ENCODE measurements at regions not wholly inside any gene's neighbourhood (a gene's known extent, or its start where the extent isn't known, plus 50 kb on each side); places are given as distances from the start of the nearest gene placed in this dataset.

DNA sequence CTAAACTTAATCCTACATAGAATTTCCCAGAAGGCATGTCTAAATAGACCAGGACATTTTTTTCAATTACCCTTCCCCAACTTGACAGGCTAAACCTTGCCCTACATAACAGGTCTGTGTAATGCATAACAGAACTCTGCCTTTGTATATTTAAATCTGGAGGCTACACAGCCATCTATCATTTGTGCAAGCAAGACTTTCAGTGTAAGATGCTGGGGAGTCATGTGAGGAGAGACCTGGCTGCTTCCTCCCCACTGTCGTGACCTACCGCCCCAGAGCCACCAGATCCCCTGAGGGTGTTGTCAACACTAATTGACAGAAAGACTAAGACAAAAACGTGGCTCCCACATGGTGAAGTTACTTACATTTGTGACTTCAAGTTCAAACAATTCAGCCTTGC is 342.2 kb downstream of the PPARGC1A start:
- in situ Hi-C loops (cut with MboI; ENCODE audit: low sequenced_read_pairs), result no loop called here
- no peaks in the 10 kb centered on the region for H3K27me3 ChIP-seq (ENCODE audit: low read depth)
- H3K9me3 ChIP-seq, result no peaks in the 10 kb centered on the region
- no peak overlapping the region for H3K4me3 ChIP-seq
- no peak for DNase-seq (ENCODE audit: low spot score in 2 of 2)
- no peaks in the 10 kb centered on the region for H3K4me1 ChIP-seq
- H3K36me3 ChIP-seq (replicated peaks), result no peaks in the 10 kb centered on the region

DNA sequence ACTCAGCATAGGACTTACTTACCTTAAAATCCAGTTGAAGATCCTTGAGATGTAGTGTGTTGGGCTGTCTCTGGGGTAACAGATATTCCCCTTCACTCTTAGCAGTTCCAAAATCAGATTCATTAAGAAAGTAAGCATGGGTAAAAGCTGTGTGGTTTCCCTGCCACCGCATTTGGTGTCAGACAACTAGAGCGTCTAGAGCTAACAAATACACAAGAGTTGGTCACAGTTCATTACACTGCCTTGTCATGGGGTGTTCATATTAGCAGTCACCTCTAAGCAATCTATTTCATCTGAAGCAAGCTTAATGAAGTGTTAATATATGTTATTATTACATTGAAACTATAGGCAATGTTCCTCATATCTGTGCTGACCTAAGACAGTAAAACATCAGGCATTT is 342.8 kb downstream of the PPARGC1A start:
- Histone ChIP-seq H3K4me3 (no peak overlapping the region), H3K27me3 (ENCODE audit: low read depth) (no peaks in the 10 kb centered on the region), H3K9me3 (no peaks in the 10 kb centered on the region), H3K4me1 (no peaks in the 10 kb centered on the region), H3K36me3 (replicated peaks) (no peaks in the 10 kb centered on the region)
- in situ Hi-C loops (cut with MboI; ENCODE audit: low sequenced_read_pairs), result no loop called here
- DNase-seq (ENCODE audit: low spot score in 2 of 2), result no peak

DNA sequence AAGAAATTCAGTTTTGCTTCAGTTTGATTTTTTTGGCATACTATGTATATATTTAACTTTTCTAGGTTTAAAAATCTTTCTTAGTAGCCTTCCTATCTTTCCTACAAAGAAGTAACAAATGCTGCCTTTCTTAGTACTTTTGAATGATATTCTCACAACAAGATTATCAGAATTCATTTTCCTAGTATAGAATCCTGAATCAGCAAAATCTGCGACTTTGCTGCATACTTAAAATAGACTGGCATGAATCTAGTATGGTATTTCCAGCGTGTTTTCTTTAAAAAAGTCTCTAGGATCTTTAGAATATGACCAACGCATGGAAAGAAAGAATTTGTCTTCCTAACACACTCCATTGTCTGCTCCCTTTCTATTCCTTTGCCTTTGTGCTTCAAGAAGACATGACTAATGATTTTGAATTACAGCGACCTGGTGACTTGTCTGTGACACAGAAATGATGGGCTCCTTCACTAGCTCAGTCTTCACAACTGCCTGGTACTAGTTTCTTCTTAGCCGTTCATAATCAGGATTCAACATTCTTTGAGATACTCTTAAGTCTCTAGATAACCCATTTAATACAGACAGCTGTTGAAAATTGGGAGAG is 349.8 kb downstream of the PPARGC1A start:
- Histone ChIP-seq H3K9me3 (no peaks in the 10 kb centered on the region; the same call in 1 of the 2 replicates), H3K4me3 (no peak overlapping the region), H3K27me3 (ENCODE audit: low read depth) (no peaks in the 10 kb centered on the region), H3K36me3 (replicated peaks) (no peaks in the 10 kb centered on the region), H3K4me1 (no peaks in the 10 kb centered on the region)
- DNase-seq (ENCODE audit: low spot score in 2 of 2), result no peak
- in situ Hi-C loops (cut with MboI; ENCODE audit: low sequenced_read_pairs), result no loop called here

DNA sequence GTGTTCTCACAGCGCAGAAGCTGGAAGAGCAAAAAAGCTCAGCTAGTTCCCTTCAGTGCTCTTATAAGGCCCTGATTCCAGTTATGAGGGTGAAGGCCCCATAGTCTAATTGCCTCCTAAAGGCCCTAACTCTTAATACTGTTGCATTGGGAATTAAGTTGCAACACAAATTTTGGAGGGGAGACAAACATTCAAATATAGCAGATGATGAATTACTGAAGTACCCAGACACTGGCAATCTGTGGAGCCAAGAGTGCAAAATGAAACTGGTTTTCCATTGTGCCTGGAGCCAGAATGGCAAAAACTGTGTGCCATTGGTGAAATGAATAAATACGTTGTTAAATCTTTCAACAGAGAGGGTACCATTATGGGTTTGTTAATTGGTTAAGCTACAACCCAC is 356.0 kb downstream of the PPARGC1A start:
- no peak overlapping the region for H3K4me3 ChIP-seq
- no peaks in the 10 kb centered on the region for H3K4me1 ChIP-seq
- H3K36me3 ChIP-seq (replicated peaks), result no peaks in the 10 kb centered on the region
- peaks cover 3% of the 10 kb centered on the region for H3K9me3 ChIP-seq
- DNase-seq (ENCODE audit: low spot score in 2 of 2), result no peak
- no peaks in the 10 kb centered on the region for H3K27me3 ChIP-seq (ENCODE audit: low read depth)
- in situ Hi-C loops (cut with MboI; ENCODE audit: low sequenced_read_pairs), result no loop called here

DNA sequence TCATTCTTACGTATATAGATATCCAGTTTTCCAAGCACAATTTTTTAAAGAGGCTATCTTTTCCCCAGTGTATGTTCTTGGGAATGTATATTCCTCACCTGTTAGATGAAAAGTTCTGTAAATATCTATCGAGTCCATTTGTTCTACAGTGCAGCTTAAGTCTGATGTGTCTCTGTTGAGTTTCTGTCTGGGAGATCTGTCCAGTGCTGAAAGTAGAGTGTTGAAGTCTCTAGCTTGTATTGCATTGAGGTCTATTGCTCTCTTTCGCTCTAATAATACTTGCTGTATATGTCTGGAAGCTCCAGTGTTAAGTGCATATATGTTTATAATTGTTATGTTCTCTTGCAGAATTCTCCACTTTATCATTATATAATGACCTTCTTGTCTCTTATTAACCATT is 373.1 kb downstream of the PPARGC1A start:
- Histone ChIP-seq H3K4me1 (no peaks in the 10 kb centered on the region), H3K36me3 (replicated peaks) (no peaks in the 10 kb centered on the region), H3K27me3 (ENCODE audit: low read depth) (no peaks in the 10 kb centered on the region), H3K4me3 (no peak overlapping the region), H3K9me3 (no peaks in the 10 kb centered on the region)
- no peak for DNase-seq (ENCODE audit: low spot score in 2 of 2)
- in situ Hi-C loops (cut with MboI; ENCODE audit: low sequenced_read_pairs), result no loop called here

DNA sequence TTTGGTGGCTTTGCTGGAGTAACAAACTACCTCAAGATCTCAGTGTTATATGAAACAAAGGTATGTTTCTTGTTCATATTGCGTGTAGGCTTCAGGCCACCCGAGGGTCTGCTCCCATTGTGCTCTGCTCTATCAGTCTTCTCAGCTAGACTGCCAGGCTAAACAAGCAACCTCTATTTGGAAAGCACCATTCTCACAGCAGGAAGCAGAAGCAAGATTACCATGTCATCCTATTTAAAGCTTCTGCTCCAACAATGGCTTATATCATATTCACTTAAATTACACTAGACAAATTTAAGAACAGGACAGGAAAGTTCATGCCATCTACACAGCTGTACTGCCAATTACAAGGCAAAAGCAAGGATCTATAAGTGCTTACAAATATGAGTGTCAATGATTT is 385.8 kb downstream of the PPARGC1A start:
- in situ Hi-C loops (cut with MboI; ENCODE audit: low sequenced_read_pairs), result no loop called here
- Histone ChIP-seq H3K36me3 (replicated peaks) (no peaks in the 10 kb centered on the region), H3K27me3 (ENCODE audit: low read depth) (no peaks in the 10 kb centered on the region), H3K4me3 (no peak overlapping the region), H3K9me3 (no peaks in the 10 kb centered on the region), H3K4me1 (no peaks in the 10 kb centered on the region)
- no peak for DNase-seq (ENCODE audit: low spot score in 2 of 2)

DNA sequence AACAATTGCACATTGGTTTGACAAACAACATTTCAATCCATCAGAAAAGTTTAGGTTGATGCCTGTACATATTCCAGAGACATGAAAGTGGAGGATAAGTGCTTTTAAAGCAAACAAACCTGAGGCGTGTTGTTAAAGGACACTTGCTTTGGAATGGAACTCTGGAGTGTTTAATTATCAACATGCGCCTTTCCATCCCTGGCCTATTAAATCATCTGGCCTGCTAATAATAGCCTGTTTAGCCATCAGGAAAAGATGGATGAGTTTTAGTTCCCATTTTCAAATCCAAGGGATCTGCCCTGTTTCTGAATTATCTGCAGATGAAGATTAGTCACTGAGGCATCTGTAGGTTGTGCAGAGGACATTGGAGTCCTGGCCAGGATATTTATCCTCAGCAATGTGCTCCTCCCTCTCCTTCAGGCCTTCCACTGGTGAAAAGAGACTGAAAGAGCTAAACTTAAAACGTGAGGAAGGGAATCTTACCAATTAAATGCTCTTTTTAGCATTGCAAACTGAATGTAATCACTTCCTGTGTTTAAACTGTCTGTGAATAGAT is 388.9 kb downstream of the PPARGC1A start:
- no peaks in the 10 kb centered on the region for H3K36me3 ChIP-seq (replicated peaks)
- no peaks in the 10 kb centered on the region for H3K27me3 ChIP-seq (ENCODE audit: low read depth)
- H3K4me1 ChIP-seq, result no peaks in the 10 kb centered on the region
- no peak overlapping the region for H3K4me3 ChIP-seq
- DNase-seq (ENCODE audit: low spot score in 2 of 2), result no peak
- H3K9me3 ChIP-seq, result no peaks in the 10 kb centered on the region
- in situ Hi-C loops (cut with MboI; ENCODE audit: low sequenced_read_pairs), result no loop called here

DNA sequence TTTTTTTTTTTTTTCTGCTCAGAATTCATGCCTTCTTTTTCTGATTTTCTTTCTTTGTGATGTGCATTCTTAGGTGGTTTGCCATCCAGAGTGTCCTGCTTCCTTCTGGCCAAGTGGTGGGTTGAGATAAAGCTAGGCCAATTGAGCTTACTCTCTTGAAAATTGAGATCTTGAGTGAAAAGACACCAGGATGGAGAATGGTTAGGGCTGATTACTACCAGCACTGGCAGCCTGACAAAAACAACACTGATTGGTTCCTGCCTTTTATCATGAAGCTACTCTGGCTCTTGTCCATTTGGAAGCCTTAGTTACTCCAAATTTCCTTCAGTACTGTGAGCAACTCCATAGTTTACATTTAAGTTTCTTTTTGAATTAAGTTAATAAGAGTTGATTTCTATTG is 404.0 kb downstream of the PPARGC1A start:
- DNase-seq (ENCODE audit: low spot score in 2 of 2), result no peak
- H3K36me3 ChIP-seq (replicated peaks), result no peaks in the 10 kb centered on the region
- H3K9me3 ChIP-seq, result no peaks in the 10 kb centered on the region
- no peak overlapping the region for H3K4me3 ChIP-seq
- in situ Hi-C loops (cut with MboI; ENCODE audit: low sequenced_read_pairs), result no loop called here
- H3K27me3 ChIP-seq (ENCODE audit: low read depth), result no peaks in the 10 kb centered on the region
- H3K4me1 ChIP-seq, result no peaks in the 10 kb centered on the region

DNA sequence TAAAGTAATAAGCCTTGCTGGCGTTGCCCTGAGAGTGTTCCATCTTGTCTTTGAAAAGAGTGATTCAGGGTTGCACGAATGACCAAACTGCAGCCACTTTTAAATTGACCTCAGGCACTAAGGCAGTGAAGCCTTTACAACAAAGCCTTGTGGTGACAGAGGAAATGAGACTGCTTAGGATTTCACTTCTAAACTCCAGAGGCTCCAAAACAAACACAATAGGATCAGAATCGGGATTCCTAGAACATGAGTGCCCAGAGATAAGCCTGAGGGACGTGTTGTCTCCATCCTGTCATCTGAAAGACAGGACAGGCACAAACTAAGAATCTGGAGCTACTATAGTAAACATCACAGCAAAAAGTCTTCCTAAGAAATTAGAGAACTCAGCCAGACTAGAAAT is 405.2 kb downstream of the PPARGC1A start:
- H3K4me1 ChIP-seq, result no peaks in the 10 kb centered on the region
- H3K4me3 ChIP-seq, result no peak overlapping the region
- no peaks in the 10 kb centered on the region for H3K9me3 ChIP-seq
- H3K36me3 ChIP-seq (replicated peaks), result no peaks in the 10 kb centered on the region
- no peak for DNase-seq (ENCODE audit: low spot score in 2 of 2)
- no peaks in the 10 kb centered on the region for H3K27me3 ChIP-seq (ENCODE audit: low read depth)
- in situ Hi-C loops (cut with MboI; ENCODE audit: low sequenced_read_pairs), result no loop called here

DNA sequence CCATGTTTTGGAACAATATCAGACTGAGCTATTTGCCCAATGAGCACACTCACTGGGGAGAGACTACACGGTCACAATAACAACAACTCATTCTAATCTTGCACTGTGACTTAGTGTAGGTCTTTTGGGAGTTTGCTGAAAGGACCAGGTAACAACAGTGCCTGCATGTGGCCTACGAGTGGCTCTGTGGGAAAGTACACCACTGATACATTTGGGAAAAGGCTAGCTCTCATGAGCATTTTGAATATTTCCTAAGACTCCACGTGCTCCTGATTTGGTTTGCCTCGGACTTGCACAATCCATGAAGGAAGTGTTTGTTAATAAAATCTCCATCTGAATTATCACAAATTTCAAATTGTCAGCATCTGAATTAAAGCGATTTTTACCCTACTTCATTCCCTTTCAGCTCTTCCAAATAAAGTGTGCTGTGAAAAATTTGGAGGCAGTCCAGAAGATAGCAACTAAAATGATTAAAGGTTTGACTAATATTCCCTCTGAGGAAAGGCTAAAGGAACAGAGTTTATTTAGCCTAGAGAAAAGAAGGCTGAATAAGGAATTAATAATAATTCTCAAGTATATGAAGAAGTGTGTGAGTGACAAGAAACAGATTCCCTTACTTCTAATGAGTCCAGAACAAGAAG is 406.4 kb downstream of the PPARGC1A start:
- no peak for DNase-seq (ENCODE audit: low spot score in 2 of 2)
- H3K36me3 ChIP-seq (replicated peaks), result no peaks in the 10 kb centered on the region
- no peak overlapping the region for H3K4me3 ChIP-seq
- H3K9me3 ChIP-seq, result no peaks in the 10 kb centered on the region
- in situ Hi-C loops (cut with MboI; ENCODE audit: low sequenced_read_pairs), result no loop called here
- no peaks in the 10 kb centered on the region for H3K27me3 ChIP-seq (ENCODE audit: low read depth)
- no peaks in the 10 kb centered on the region for H3K4me1 ChIP-seq

DNA sequence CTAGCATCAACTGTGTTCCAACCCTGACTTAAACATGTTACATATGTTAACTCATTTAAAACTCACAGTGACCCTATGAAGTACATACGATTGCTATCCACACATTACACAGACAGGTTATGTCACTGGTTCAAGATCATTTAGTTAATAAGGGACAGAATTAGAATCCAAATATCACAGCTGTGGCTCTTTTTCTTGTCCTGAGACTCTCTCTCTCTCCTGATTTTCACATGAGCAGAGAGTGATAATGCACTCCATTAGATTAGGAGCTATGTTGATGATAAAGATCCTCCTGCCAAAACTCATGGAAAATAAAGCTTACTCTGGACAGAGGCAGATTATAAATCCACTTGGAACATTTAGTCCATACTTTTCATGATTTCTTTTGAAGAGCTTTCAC is 408.3 kb downstream of the PPARGC1A start:
- in situ Hi-C loops (cut with MboI; ENCODE audit: low sequenced_read_pairs), result no loop called here

DNA sequence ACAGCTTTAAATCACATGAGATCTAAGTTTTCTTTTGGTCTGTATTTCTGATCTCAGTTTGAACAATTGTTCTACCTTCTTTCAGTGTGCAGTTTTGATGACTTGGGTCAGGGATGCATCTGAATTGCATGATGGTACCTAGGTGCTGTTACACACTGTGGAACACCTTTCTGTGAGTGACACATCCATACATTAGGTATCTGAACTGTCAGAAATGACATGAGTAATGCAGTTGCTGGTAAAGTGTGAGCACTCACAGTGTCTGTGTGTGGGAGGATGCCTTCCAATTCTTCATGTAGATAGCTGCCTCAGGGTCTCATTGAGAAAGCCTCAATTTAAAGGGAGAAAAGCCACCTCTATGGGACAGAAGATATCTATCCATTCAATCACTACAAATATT is 411.9 kb downstream of the PPARGC1A start:
- Histone ChIP-seq H3K27me3 (ENCODE audit: low read depth) (no peaks in the 10 kb centered on the region), H3K9me3 (no peaks in the 10 kb centered on the region), H3K4me3 (no peak overlapping the region), H3K36me3 (replicated peaks) (no peaks in the 10 kb centered on the region), H3K4me1 (no peaks in the 10 kb centered on the region)
- DNase-seq (ENCODE audit: low spot score in 2 of 2), result no peak
- in situ Hi-C loops (cut with MboI; ENCODE audit: low sequenced_read_pairs), result no loop called here

More for the DNA sequence above, 408.3 kb downstream of the PPARGC1A start:
- H3K36me3 ChIP-seq (replicated peaks), result no peaks in the 10 kb centered on the region
- no peaks in the 10 kb centered on the region for H3K9me3 ChIP-seq
- H3K27me3 ChIP-seq (ENCODE audit: low read depth), result no peaks in the 10 kb centered on the region
- H3K4me1 ChIP-seq, result no peaks in the 10 kb centered on the region
- no peak for DNase-seq (ENCODE audit: low spot score in 2 of 2)
- no peak overlapping the region for H3K4me3 ChIP-seq

DNA sequence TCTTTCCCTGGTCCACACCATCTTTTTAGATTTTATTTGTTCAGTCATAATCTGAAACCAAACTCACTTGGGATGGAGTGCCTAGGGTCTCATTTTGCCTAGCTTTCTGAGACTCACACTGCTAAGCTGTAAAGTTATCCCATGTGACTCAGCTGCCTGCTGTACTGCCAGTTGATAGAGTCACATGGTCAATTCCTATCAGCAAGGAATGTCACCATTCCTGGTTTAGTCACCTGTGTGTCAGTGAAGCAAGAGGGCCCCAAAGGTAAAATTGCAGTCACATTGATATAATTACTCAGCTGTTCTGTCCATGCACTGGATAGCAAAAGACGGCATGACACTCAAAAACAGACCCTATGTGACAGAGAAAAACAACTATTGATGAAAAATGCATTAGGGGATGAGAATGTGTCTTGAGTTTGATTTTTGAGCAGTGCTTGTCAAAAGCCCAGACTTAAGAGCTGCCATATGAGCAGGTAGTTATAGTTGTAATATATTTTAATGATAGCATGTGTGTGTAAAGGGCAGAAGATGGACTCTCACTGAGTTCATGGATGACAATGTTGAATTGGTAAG is 413.2 kb downstream of the PPARGC1A start:
- no peak overlapping the region for H3K4me3 ChIP-seq
- no peaks in the 10 kb centered on the region for H3K4me1 ChIP-seq
- DNase-seq (ENCODE audit: low spot score in 2 of 2), result no peak
- no peaks in the 10 kb centered on the region for H3K9me3 ChIP-seq
- no peaks in the 10 kb centered on the region for H3K27me3 ChIP-seq (ENCODE audit: low read depth)
- no peaks in the 10 kb centered on the region for H3K36me3 ChIP-seq (replicated peaks)
- in situ Hi-C loops (cut with MboI; ENCODE audit: low sequenced_read_pairs), result no loop called here

DNA sequence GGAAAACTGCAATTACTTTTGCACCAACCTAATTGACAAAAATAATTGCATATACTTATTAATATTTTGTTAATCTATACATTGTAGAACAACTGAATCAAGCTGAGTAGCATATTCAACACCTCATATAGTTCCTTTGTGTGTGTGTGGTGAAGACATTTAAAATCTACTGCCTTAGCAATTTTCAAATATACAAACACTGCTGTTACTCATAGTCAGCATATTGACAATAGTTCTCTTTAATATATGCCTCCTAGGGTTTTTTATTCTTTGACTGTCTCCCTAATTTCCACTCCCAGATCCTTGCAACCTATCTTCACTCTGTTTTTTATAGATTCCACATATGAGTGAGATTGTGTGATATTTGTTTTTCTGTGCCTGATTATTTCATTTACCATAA is 426.8 kb downstream of the PPARGC1A start:
- H3K36me3 ChIP-seq (replicated peaks), result no peaks in the 10 kb centered on the region
- in situ Hi-C loops (cut with MboI; ENCODE audit: low sequenced_read_pairs), result no loop called here
- no peaks in the 10 kb centered on the region for H3K4me1 ChIP-seq
- H3K27me3 ChIP-seq (ENCODE audit: low read depth), result no peaks in the 10 kb centered on the region
- DNase-seq (ENCODE audit: low spot score in 2 of 2), result no peak
- no peak overlapping the region for H3K4me3 ChIP-seq
- H3K9me3 ChIP-seq, result no peaks in the 10 kb centered on the region
